Astrocyte (in vitro differentiated cells and primary cell): ENCODE measurements at regions not wholly inside any gene's neighbourhood (a gene's known extent, or its start where the extent isn't known, plus 50 kb on each side); places are given as distances from the start of the nearest gene placed in this dataset.

Source experiments
- EZH2 ChIP-seq: IDR thresholded peaks from 2 replicates; pipeline ENCODE4 v1.6.1; 2012; ENCODE audit warnings: mild to moderate bottlenecking, low read length, inconsistent platforms; ENCODE audit not compliant: insufficient read depth
- TF ChIP-seq, protein P1 (sequence below): IDR thresholded peaks from 2 replicates; pipeline ENCODE4 v1.5.1; 2011; ENCODE audit warnings: low read depth, mild to moderate bottlenecking, inconsistent platforms, low read length, moderate library complexity; ENCODE audit not compliant: insufficient read depth

DNA sequence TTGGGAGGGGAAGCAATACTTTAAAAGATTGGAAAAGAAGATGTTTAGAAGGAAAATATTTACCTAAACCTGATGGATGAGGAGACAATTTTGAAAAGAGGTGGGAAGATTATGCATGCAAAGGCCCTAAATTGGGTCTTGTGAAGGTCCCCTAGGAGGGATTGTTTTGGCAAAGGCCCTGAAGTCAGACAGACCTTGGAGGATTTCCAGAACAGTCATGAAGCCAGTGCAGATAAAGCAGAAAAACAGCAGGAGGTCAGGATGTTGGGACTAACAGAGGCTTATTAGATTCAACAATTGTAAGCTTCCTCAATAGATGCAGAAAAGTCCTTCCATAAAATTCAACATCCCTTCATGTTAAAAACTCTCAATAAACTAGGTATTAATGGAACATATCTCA lies 361.0 kb upstream of the CDH6 start:
- no peak for TF ChIP-seq EZH2
- TF ChIP-seq, protein P1, sequence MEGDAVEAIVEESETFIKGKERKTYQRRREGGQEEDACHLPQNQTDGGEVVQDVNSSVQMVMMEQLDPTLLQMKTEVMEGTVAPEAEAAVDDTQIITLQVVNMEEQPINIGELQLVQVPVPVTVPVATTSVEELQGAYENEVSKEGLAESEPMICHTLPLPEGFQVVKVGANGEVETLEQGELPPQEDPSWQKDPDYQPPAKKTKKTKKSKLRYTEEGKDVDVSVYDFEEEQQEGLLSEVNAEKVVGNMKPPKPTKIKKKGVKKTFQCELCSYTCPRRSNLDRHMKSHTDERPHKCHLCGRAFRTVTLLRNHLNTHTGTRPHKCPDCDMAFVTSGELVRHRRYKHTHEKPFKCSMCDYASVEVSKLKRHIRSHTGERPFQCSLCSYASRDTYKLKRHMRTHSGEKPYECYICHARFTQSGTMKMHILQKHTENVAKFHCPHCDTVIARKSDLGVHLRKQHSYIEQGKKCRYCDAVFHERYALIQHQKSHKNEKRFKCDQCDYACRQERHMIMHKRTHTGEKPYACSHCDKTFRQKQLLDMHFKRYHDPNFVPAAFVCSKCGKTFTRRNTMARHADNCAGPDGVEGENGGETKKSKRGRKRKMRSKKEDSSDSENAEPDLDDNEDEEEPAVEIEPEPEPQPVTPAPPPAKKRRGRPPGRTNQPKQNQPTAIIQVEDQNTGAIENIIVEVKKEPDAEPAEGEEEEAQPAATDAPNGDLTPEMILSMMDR = no peak
